ENCODE measurements at regions not wholly inside any gene's neighbourhood (a gene's known extent, or its start where the extent isn't known, plus 50 kb on each side); places are given as distances from the start of the nearest gene placed in this dataset.

DNA sequence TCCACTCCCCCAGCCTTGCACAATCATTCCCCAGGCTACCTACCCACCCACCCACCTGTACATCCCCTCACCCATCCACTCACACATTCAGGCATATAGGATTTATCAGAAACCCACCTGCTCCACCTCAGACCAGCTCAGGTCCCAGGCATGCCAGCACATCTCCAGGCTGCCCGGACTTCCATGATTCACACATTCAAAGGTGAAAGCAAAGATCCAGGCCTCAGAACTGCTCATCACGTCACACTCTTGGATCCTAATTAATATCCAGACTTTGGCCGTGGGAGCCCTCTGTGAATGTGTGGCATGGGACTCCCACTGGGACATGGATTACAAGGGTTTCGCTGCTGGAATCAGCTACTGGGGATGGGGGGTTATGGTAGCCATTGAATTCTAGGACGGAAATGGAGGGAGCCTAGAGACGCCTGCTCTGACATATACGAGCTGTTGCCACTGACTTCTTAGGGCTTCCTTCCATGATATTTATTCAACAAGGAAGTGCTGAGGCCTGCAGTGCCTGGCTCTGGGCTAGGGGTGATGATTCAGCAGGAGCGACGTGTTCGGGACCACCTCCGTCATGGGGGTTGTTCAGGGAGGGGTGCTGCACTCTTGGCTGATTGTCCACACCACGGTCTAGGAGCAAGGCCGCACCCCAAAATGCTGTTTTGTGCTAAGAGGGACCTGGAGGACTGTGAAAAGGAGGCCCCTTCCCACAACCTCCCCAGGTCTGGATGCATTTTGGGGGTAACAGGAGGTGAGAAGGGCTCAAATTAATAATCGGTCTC lies 56.9 kb upstream of the ADRA2C start:
- DNase-seq (ENCODE audit: low spot score, unreplicated experiment) = no peak
- Mint-ChIP-seq H3K4me1 (ENCODE audit: low read depth) (no peaks in the 10 kb centered on the region), H3K36me3 (ENCODE audit: insufficient read depth) (no peaks in the 10 kb centered on the region), H3K4me3 (ENCODE audit: low read depth) (no peak overlapping the region), H3K27me3 (peaks cover 26% of the 10 kb centered on the region), H3K9me3 (ENCODE audit: low read depth) (no peaks in the 10 kb centered on the region), H3K27ac (peak overlapping the region; percentile 27)
- TF ChIP-seq, protein P1, sequence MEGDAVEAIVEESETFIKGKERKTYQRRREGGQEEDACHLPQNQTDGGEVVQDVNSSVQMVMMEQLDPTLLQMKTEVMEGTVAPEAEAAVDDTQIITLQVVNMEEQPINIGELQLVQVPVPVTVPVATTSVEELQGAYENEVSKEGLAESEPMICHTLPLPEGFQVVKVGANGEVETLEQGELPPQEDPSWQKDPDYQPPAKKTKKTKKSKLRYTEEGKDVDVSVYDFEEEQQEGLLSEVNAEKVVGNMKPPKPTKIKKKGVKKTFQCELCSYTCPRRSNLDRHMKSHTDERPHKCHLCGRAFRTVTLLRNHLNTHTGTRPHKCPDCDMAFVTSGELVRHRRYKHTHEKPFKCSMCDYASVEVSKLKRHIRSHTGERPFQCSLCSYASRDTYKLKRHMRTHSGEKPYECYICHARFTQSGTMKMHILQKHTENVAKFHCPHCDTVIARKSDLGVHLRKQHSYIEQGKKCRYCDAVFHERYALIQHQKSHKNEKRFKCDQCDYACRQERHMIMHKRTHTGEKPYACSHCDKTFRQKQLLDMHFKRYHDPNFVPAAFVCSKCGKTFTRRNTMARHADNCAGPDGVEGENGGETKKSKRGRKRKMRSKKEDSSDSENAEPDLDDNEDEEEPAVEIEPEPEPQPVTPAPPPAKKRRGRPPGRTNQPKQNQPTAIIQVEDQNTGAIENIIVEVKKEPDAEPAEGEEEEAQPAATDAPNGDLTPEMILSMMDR (IDR thresholded peaks at IDR 0.05; ENCODE audit: unreplicated experiment) = no peak

DNA sequence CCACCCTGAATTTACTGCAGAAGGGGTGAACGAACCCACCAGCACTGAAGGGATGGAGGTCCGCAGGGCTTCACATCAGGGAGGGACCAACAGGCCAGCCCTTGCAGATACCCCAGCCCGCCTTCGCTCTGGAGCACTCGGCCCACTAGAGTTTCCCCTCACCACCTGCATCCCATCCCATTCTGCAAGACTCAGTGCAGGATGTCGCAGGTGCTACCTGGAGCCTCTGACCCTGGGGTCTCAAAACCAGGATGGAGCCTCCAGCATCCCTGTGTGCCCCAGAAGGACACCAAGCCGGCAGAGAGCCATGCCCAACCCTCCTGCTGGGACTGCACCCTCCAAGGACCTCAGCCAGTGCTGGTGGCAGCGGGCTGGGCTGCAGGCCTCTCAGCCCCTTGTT lies 57.6 kb upstream of the ADRA2C start:
- TF ChIP-seq, protein P1 (IDR thresholded peaks at IDR 0.05; ENCODE audit: unreplicated experiment) = no peak
- H3K4me1 Mint-ChIP-seq (ENCODE audit: low read depth) = no peaks in the 10 kb centered on the region
- H3K9me3 Mint-ChIP-seq (ENCODE audit: low read depth) = no peaks in the 10 kb centered on the region
- peaks cover 30% of the 10 kb centered on the region for H3K27me3 Mint-ChIP-seq
- no peak for DNase-seq (ENCODE audit: low spot score, unreplicated experiment)
- H3K27ac Mint-ChIP-seq = no peak overlapping the region
- no peak overlapping the region for H3K4me3 Mint-ChIP-seq (ENCODE audit: low read depth)
- no peaks in the 10 kb centered on the region for H3K36me3 Mint-ChIP-seq (ENCODE audit: insufficient read depth)

- Mint-ChIP-seq H3K36me3 (ENCODE audit: insufficient read depth) (no peaks in the 10 kb centered on the region), H3K9me3 (ENCODE audit: low read depth) (no peaks in the 10 kb centered on the region), H3K27ac (no peak overlapping the region), H3K4me3 (ENCODE audit: low read depth) (no peak overlapping the region), H3K27me3 (peaks cover 33% of the 10 kb centered on the region), H3K4me1 (ENCODE audit: low read depth) (no peaks in the 10 kb centered on the region)
- no peak for DNase-seq (ENCODE audit: low spot score, unreplicated experiment)
- TF ChIP-seq, protein P1 (IDR thresholded peaks at IDR 0.05; ENCODE audit: unreplicated experiment) = no peak
These were observed 58.1 kb upstream of the ADRA2C start for GRCh38 chr4:3708103-3708510.

GRCh38 chr4:3707423-3708102 lies 58.6 kb upstream of the ADRA2C start:
- TF ChIP-seq, protein P1 (IDR thresholded peaks at IDR 0.05; ENCODE audit: unreplicated experiment) = no peak
- Mint-ChIP-seq H3K27me3 (peaks cover 33% of the 10 kb centered on the region), H3K27ac (no peak overlapping the region), H3K4me1 (ENCODE audit: low read depth) (no peaks in the 10 kb centered on the region), H3K9me3 (ENCODE audit: low read depth) (no peaks in the 10 kb centered on the region), H3K4me3 (ENCODE audit: low read depth) (no peak overlapping the region), H3K36me3 (ENCODE audit: insufficient read depth) (no peaks in the 10 kb centered on the region)
- DNase-seq (ENCODE audit: low spot score, unreplicated experiment) = no peak

DNA sequence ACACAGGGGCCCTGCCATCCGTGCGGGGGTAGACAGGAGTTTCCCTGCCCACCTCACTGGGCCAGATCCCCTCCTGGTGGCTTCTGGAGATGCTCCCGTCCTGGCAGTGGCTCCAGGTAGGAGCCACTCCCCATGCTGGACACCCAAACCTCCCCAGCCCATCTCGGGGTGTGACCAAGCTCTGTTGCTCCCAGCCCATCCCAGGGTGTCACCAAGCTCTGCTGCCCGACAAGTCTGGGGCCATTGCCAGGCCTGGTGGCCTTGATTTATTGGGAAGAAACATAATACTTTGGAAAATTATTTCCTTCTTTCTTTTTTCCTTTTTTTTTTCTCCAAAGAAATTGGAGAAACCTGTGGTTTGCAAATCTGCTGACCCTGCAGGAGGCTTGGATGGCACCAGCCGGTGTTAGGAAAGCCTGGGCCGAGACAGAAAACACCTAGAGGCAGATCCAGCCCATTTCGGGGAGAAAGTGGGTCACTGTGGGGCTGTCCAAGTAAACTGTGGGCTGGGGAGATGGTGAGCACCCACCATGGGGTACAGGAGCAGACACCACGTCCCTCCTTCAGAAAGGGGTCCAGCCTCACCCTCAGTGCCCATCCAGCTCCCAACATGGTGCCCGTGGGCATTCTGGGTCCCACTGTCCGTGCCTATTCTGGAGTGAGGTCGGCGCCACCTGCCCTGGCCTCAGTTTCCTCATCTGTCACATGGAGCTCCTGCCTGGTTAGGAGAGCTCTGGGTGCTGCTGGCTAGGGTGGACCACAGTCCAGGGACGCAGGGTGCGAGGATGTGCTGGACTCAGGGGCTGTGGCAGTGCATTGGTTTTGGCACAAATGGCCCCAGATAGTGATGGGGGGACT lies 59.4 kb upstream of the ADRA2C start:
- no peak overlapping the region for H3K4me3 Mint-ChIP-seq (ENCODE audit: low read depth)

More for the DNA sequence above, 59.4 kb upstream of the ADRA2C start:
- DNase-seq (ENCODE audit: low spot score, unreplicated experiment) = no peak
- TF ChIP-seq, protein P1 (IDR thresholded peaks at IDR 0.05; ENCODE audit: unreplicated experiment) = no peak
- Mint-ChIP-seq H3K27ac (no peak overlapping the region), H3K4me1 (ENCODE audit: low read depth) (no peaks in the 10 kb centered on the region), H3K27me3 (peaks cover 33% of the 10 kb centered on the region), H3K9me3 (ENCODE audit: low read depth) (no peaks in the 10 kb centered on the region), H3K36me3 (ENCODE audit: insufficient read depth) (no peaks in the 10 kb centered on the region)

Measured in progenitor cell of endocrine pancreas (in vitro differentiated cells).